GM12891 (cell line): ENCODE measurements at regions not wholly inside any gene's neighbourhood (a gene's known extent, or its start where the extent isn't known, plus 50 kb on each side); places are given as distances from the start of the nearest gene placed in this dataset.
"Not testable (repeated sequence)": the region's sequence is repeated elsewhere in the genome, so short reads cannot be mapped to it uniquely, and the experiment has no call there.

Source experiments
- POLR2A ChIP-seq: IDR thresholded peaks from 2 replicates; pipeline ENCODE4 v1.6.1; 2011; ENCODE audit warnings: low read depth, low read length, control low read depth
- POLR2AphosphoS5 ChIP-seq: IDR thresholded peaks from 2 replicates; pipeline ENCODE4 v1.6.1; 2011; ENCODE audit warnings: low read depth, low read length, control low read depth
- SPI1 ChIP-seq: IDR thresholded peaks from 2 replicates; pipeline ENCODE4 v1.6.1; 2011; ENCODE audit warnings: low read depth, low read length, control low read depth
- TAF1 ChIP-seq: IDR thresholded peaks from 2 replicates; pipeline ENCODE4 v1.6.1; 2011; ENCODE audit warnings: low read depth, low read length, control low read depth

DNA sequence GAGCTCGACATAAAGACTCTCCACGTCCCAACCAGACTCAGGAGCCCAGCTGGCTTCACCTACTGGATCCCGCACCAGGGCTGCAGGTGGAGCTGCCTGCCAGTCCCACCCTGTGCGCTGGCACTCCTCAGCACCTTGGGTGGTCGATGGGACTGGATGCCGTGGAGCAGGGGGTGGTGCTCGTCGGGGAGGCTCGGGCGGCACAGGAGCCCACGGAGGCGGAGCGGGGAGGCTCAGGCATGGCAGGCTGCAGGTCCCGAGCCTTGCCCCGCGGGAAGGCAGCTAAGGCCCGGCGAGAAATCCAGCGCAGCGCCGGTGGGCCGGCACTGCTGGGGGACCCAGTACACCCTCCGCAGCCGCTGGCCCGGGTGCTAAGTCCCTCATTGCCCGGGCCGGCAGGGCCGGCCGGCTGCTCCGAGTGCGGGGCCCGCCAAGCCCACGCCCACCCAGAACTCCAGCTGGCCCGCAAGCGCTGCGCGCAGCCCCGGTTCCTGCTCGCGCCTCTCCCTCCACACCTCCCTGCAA is 1520.7 kb downstream of the SUCLG1 start:
- not testable (repeated sequence) for TF ChIP-seq TAF1, POLR2A, POLR2AphosphoS5, SPI1
